Neuronal stem cell (in vitro differentiated cells): ENCODE measurements at regions not wholly inside any gene's neighbourhood (a gene's known extent, or its start where the extent isn't known, plus 50 kb on each side); places are given as distances from the start of the nearest gene placed in this dataset.

Experiments
- DNase-seq: peaks from one replicate; pipeline ENCODE4 v3.0.0-alpha.2; 2013; ENCODE audit warnings: low spot score
- H2AFZ ChIP-seq: one replicate; pipeline ENCODE4 v1.6.1; 2013; ENCODE audit warnings: mild to moderate bottlenecking, low read length, inconsistent platforms
- H2AK5ac ChIP-seq: 2 replicates; pipeline ENCODE4 v1.6.1; 2013; ENCODE audit warnings: low read depth, mild to moderate bottlenecking, inconsistent platforms, low read length, moderate library complexity, mixed read lengths
- H2BK120ac ChIP-seq: 2 replicates; pipeline ENCODE4 v1.6.1; 2013; ENCODE audit warnings: low read depth, mild to moderate bottlenecking, inconsistent platforms, low read length, moderate library complexity, mixed read lengths
- H2BK12ac ChIP-seq: one replicate; pipeline ENCODE4 v1.6.1; 2013; ENCODE audit warnings: low read length, inconsistent platforms
- H2BK15ac ChIP-seq: 2 replicates; pipeline ENCODE4 v1.6.1; 2013; ENCODE audit warnings: mild to moderate bottlenecking, low read length, inconsistent platforms, mixed read lengths
- H2BK5ac ChIP-seq: one replicate; pipeline ENCODE4 v1.6.1; 2013; ENCODE audit warnings: inconsistent platforms, mild to moderate bottlenecking, low read length, moderate library complexity
- H3K14ac ChIP-seq: one replicate; pipeline ENCODE4 v1.6.1; 2013; ENCODE audit warnings: low read length, inconsistent platforms
- H3K18ac ChIP-seq: 2 replicates; pipeline ENCODE4 v1.6.1; 2013; ENCODE audit warnings: low read length, inconsistent platforms
- H3K23ac ChIP-seq: 2 replicates; pipeline ENCODE4 v1.6.1; 2013; ENCODE audit warnings: low read depth, mild to moderate bottlenecking, mixed read lengths, low read length, inconsistent platforms; ENCODE audit not compliant: poor library complexity
- H3K27ac ChIP-seq: replicated peaks from 3 replicates; pipeline ENCODE4 v1.5.1; 2013; ENCODE audit warnings: low read length, inconsistent platforms
- H3K27me3 ChIP-seq, 3 experiments: 2 replicates each; pipeline ENCODE4 v1.6.1; 2013; ENCODE audit warnings: low read length in 3 of 3, mild to moderate bottlenecking in 2 of 3, inconsistent platforms in 1 of 3, low read depth in 1 of 3, mixed read lengths in 1 of 3, moderate library complexity in 1 of 3; ENCODE audit not compliant: control insufficient read depth in 3 of 3, insufficient read depth in 3 of 3
- H3K36me3 ChIP-seq, 2 donors: replicated peaks in 1 of 2; 2 replicates each; pipeline ENCODE4 v1.6.1; 2013; ENCODE audit warnings: low read length in 2 of 2; ENCODE audit not compliant: control insufficient read depth in 2 of 2, insufficient read depth in 2 of 2
- H3K4ac ChIP-seq: 2 replicates; pipeline ENCODE4 v1.6.1; 2013; ENCODE audit warnings: inconsistent platforms, mild to moderate bottlenecking, low read length, moderate library complexity
- H3K4me1 ChIP-seq, 2 donors: 1 replicate in 1 of 2; 2 replicates in 1 of 2; pipeline ENCODE4 v1.6.1; 2013; ENCODE audit warnings: low read length in 2 of 2, low read depth in 1 of 2; ENCODE audit not compliant: control insufficient read depth in 2 of 2, insufficient read depth in 1 of 2
- H3K4me2 ChIP-seq: one replicate; pipeline ENCODE4 v1.6.1; 2013; ENCODE audit warnings: mild to moderate bottlenecking, low read length, inconsistent platforms; ENCODE audit not compliant: insufficient read depth, poor library complexity, severe bottlenecking
- H3K4me3 ChIP-seq, 2 donors: 2 replicates each; pipeline ENCODE4 v1.5.1; 2013; ENCODE audit warnings: low read length in 2 of 2, mild to moderate bottlenecking in 2 of 2, inconsistent platforms in 1 of 2, moderate library complexity in 1 of 2
- H3K79me1 ChIP-seq: one replicate; pipeline ENCODE4 v1.6.1; 2013; ENCODE audit warnings: low read depth, mild to moderate bottlenecking, inconsistent platforms, low read length, moderate library complexity
- H3K9ac ChIP-seq: one replicate; pipeline ENCODE4 v1.6.1; 2013; ENCODE audit warnings: mild to moderate bottlenecking, low read depth, low read length, inconsistent platforms; ENCODE audit not compliant: poor library complexity
- H3K9me3 ChIP-seq, 2 donors: replicated peaks in 1 of 2; 2 replicates each; pipeline versions ENCODE3 to v1.6.1; 2013; ENCODE audit warnings: low read length in 2 of 2, mild to moderate bottlenecking in 2 of 2, inconsistent platforms in 1 of 2, low read depth in 1 of 2, mixed read lengths in 1 of 2, moderate library complexity in 1 of 2; ENCODE audit not compliant: control insufficient read depth in 2 of 2, insufficient read depth in 1 of 2
- H4K8ac ChIP-seq: one replicate; pipeline ENCODE4 v1.6.1; 2013; ENCODE audit warnings: low read depth, mild to moderate bottlenecking, inconsistent platforms, low read length, moderate library complexity
- H4K91ac ChIP-seq: one replicate; pipeline ENCODE4 v1.6.1; 2013; ENCODE audit warnings: low read length, low read depth, mild to moderate bottlenecking, inconsistent platforms; ENCODE audit not compliant: poor library complexity
- WGBS, 2 donors: extraction: QIAGEN DNeasy Blood & Tissue Kit; methylation state at CpG; one replicate each; pipeline ENCODE4 v1.1.7; 2013; ENCODE audit warnings: missing lambda C conversion rate in 2 of 2, mixed read lengths in 1 of 2; ENCODE audit not compliant: insufficient read length in 2 of 2, insufficient replicate concordance in 1 of 2; ENCODE audit errors: extremely low coverage in 2 of 2; 5-methylcytosine and 5-hydroxymethylcytosine counted together

DNA sequence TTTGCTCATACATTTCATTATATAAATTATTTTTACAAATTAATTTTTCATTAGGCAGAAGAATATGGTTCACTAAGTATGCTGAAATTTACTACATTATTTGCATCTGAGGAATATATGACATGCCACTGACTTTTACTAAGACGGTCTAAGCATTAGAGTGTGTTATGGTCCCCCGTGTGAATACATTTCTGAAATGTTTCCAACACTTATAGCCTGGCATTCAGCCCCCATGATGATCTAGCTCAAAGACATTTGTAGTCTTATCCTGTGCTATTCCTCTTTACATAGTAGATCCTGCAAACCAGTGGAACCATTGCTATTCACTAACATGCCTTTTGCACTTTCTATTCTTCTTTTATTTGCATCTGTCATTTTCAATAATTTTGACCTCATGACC, 1878.0 kb downstream of the MRPL39 start:
- H3K14ac ChIP-seq = no peak overlapping the region

DNA sequence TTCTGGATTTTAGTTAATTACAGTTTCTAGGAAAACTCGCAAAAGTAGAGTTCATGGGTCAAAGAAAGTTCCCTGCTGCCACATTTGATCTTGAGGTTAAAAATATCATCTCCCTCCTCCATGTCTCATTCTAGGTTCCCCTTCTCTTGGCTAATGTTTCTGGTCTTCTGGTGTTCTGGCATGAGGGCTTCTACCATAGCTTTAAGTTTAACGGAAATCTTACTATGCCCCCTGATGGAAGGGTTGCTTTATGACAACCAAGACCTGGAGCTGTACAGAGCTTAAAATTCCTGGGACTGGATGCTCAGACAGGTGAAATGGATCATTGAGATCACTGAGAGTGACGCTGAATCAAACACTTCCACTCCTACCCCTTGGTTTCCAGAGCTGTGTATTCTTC, 1881.7 kb downstream of the MRPL39 start:
- no CpG with 5 or more reads among the region's 3 CpGs for WGBS, 2 donors
- H3K4me1 ChIP-seq = no peaks in the 10 kb centered on the region
- H2AFZ ChIP-seq = no peak overlapping the region

More for the DNA sequence above, 1878.0 kb downstream of the MRPL39 start:
- Histone ChIP-seq H2BK5ac (no peak overlapping the region), H2BK12ac (no peak overlapping the region), H2AK5ac (no peak overlapping the region), H3K79me1 (no peaks in the 10 kb centered on the region), H3K36me3 (no peaks in the 10 kb centered on the region), H3K4me1 (no peaks in the 10 kb centered on the region), H3K4ac (no peak overlapping the region), H2AFZ (no peak overlapping the region), H3K18ac (no peak overlapping the region), H3K27ac (no peak overlapping the region), H3K9ac (no peak overlapping the region), H3K4me2 (no peak overlapping the region), H3K9me3 (no peaks in the 10 kb centered on the region), H3K27me3 (no peaks in the 10 kb centered on the region), H4K91ac (no peak overlapping the region), H3K4me3 (no peak overlapping the region), H2BK15ac (no peak overlapping the region), H4K8ac (no peak overlapping the region), H3K23ac (no peak overlapping the region), H2BK120ac (no peak overlapping the region)
- no peak for DNase-seq
- WGBS, 2 donors = no CpG with 5 or more reads among the region's 2 CpGs

DNA sequence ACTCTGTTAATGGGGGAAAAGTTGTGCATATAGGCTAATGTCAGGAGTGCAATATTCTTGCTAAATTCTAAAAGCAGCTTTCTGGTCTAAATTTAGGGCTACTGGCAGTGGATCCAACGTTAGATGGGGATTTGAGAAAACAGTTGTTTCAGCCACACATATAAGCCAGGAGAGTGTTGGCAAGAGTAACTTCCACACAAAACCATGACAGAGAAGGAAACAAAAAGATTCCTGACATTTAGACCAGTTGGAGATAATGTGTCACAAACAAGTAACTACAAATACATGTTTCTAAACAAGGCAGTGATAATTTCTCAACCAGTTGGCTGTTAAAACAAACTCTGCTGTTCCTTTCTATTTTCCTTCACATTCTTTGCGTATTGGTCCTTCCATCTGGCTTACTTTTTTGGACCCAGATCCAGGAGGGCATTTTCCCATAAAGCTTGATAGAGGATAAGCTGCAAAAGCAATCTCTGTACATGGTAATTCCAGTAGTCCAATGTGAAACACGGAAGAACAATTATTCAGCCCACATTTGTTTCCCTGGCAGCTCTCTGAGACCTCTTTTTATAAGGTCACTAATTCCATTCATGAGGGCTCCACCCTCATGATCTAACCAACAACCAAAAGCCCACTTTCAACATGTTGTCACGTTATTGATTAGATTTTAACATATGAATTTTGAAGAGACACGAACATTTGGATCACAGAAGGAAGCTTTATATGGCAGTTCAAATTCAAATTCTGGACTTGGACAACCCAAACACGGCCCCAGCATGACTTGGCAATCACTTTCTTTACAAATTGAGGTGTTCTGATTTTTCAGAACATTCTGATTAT, 1888.6 kb downstream of the MRPL39 start:
- H2BK15ac ChIP-seq = no peak overlapping the region
- no peak overlapping the region for H2AK5ac ChIP-seq
- no peak overlapping the region for H4K91ac ChIP-seq
- no peak overlapping the region for H3K9ac ChIP-seq
- no peak overlapping the region for H2BK5ac ChIP-seq
- no CpG with 5 or more reads among the region's 6 CpGs for WGBS, 2 donors
- H3K27ac ChIP-seq = no peak overlapping the region
- H3K4me2 ChIP-seq = no peak overlapping the region
- H4K8ac ChIP-seq = no peak overlapping the region
- no peaks in the 10 kb centered on the region for H3K4me1 ChIP-seq
- no peaks in the 10 kb centered on the region for H3K36me3 ChIP-seq
- H2BK120ac ChIP-seq = no peak overlapping the region
- no peak overlapping the region for H3K18ac ChIP-seq
- H3K14ac ChIP-seq = no peak overlapping the region
- DNase-seq = no peak
- H3K27me3 ChIP-seq = no peaks in the 10 kb centered on the region
- H3K4me3 ChIP-seq = no peak overlapping the region
- H2AFZ ChIP-seq = no peak overlapping the region
- H3K79me1 ChIP-seq = no peaks in the 10 kb centered on the region
- no peak overlapping the region for H3K23ac ChIP-seq
- peaks cover 0 to 3% of the 10 kb centered on the region in 2 donors for H3K9me3 ChIP-seq
- no peak overlapping the region for H3K4ac ChIP-seq
- no peak overlapping the region for H2BK12ac ChIP-seq

More for the DNA sequence above, 1881.7 kb downstream of the MRPL39 start:
- Histone ChIP-seq H3K36me3 (no peaks in the 10 kb centered on the region), H3K18ac (no peak overlapping the region), H2BK5ac (no peak overlapping the region), H3K79me1 (no peaks in the 10 kb centered on the region), H4K8ac (no peak overlapping the region), H2BK12ac (no peak overlapping the region), H3K4me2 (no peak overlapping the region), H2AK5ac (no peak overlapping the region), H2BK120ac (no peak overlapping the region), H3K4ac (no peak overlapping the region), H3K23ac (no peak overlapping the region), H3K9ac (no peak overlapping the region), H3K14ac (no peak overlapping the region), H4K91ac (no peak overlapping the region), H3K4me3 (no peak overlapping the region), H3K27me3 (no peaks in the 10 kb centered on the region), H2BK15ac (no peak overlapping the region), H3K27ac (no peak overlapping the region), H3K9me3 (no peaks in the 10 kb centered on the region)
- no peak for DNase-seq

DNA sequence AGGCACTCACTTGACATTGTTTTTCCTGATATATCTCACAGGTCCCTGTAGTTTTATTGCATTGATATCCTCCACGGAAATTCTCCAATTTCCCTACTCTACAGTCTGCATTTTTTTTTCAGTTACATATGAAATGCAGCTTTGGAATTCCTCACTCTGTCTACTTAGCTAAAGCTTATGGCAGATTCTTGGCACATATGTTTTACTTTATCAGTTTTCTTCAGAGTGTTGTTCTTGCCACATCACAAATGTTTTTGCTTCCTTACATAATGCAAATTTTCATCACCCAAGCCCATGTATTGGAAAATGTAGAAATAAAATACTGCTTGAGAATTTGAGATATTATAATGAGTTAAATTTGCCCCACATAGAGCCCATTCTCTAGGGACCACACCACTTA, 1895.1 kb downstream of the MRPL39 start:
- no peak overlapping the region for H2BK12ac ChIP-seq
- no peaks in the 10 kb centered on the region for H3K4me1 ChIP-seq
- no peak overlapping the region for H4K8ac ChIP-seq
- H3K27ac ChIP-seq = no peak overlapping the region
- no CpG with 5 or more reads among the region's 1 CpG for WGBS, 2 donors
- no peak overlapping the region for H2AFZ ChIP-seq
- no peak overlapping the region for H3K23ac ChIP-seq
- DNase-seq = no peak
- H4K91ac ChIP-seq = no peak overlapping the region
- H3K9me3 ChIP-seq = peaks cover 0 to 3% of the 10 kb centered on the region in 2 donors
- H2BK120ac ChIP-seq = no peak overlapping the region
- H3K79me1 ChIP-seq = no peaks in the 10 kb centered on the region
- H3K27me3 ChIP-seq = no peaks in the 10 kb centered on the region
- H2BK15ac ChIP-seq = no peak overlapping the region
- H3K14ac ChIP-seq = no peak overlapping the region
- no peak overlapping the region for H2AK5ac ChIP-seq
- H3K36me3 ChIP-seq = no peaks in the 10 kb centered on the region
- no peak overlapping the region for H2BK5ac ChIP-seq
- no peak overlapping the region for H3K4ac ChIP-seq
- H3K18ac ChIP-seq = no peak overlapping the region
- H3K9ac ChIP-seq = no peak overlapping the region
- no peak overlapping the region for H3K4me2 ChIP-seq
- no peak overlapping the region for H3K4me3 ChIP-seq
